Activated CD8-positive, alpha-beta memory T cell treated with anti-CD3 and anti-CD28 coated beads, Interleukin-2, amount 50 U/mL, for 48 hours (primary cell): ENCODE measurements at regions not wholly inside any gene's neighbourhood (a gene's known extent, or its start where the extent isn't known, plus 50 kb on each side); places are given as distances from the start of the nearest gene placed in this dataset.
"Not testable (repeated sequence)": the region's sequence is repeated elsewhere in the genome, so short reads cannot be mapped to it uniquely, and the experiment has no call there.

Experiments used
- DNase-seq: peaks from one replicate; pipeline ENCODE4 v3.0.0-alpha.2; 2020

DNA sequence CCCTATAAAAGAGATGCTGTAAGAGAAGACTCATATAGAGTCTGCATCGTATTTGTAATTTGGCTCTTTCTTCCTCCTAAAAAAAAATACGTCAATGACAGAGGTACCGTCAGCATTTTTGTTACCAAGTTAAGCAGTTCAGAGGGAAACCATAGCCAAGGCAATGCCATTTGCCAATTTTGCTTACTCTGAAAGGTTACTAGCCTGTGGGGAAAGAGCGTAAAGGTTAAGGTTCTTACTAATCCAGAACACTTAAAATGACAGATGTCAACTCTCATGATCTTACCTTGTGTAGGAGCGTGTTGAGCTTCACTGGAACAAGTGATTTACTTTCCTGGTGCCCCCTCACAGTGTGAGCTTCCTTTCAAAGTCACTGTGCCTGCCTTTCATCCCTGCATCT lies 119.4 kb upstream of the SPATA31A3 start:
- not testable (repeated sequence) for DNase-seq

DNA sequence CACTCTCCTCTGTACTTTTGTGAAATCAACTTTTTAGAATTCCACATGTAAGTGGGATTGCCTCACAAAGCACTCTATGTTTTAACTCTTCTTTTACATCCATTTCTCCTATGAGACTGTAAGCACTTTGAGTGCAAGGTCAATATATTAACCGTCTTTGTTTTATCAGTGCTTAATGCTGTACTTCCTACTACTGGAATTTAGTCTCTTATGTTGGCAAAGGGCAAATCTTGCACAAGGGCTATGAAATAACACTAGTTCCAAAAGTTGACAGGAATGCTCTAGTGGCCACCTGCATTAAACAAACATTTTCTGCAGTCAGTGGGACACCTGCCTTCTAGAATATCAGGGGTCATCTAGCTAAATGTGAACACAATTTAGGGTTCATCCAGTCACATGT lies 117.5 kb upstream of the SPATA31A3 start:
- not testable (repeated sequence) for DNase-seq

DNA sequence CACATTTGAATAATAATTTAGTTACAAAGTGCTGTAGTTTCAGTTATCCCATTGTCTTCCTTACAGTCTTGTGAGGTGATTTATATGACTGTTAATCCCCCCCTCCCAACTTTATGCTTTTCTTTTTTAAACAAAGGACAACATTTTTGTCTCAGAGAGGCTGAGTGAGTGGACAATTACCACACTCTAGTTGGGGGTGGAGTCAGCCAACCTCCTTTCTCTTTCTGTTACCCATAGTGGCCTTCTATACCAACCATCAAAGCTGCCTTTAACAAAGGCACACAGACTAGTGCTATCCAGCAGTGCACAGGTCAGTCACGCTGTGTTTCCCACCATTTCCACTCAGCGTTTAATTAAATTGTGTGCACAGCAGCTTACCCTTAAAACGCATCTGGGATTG lies 114.3 kb upstream of the SPATA31A3 start:
- DNase-seq, result not testable (repeated sequence)

DNA sequence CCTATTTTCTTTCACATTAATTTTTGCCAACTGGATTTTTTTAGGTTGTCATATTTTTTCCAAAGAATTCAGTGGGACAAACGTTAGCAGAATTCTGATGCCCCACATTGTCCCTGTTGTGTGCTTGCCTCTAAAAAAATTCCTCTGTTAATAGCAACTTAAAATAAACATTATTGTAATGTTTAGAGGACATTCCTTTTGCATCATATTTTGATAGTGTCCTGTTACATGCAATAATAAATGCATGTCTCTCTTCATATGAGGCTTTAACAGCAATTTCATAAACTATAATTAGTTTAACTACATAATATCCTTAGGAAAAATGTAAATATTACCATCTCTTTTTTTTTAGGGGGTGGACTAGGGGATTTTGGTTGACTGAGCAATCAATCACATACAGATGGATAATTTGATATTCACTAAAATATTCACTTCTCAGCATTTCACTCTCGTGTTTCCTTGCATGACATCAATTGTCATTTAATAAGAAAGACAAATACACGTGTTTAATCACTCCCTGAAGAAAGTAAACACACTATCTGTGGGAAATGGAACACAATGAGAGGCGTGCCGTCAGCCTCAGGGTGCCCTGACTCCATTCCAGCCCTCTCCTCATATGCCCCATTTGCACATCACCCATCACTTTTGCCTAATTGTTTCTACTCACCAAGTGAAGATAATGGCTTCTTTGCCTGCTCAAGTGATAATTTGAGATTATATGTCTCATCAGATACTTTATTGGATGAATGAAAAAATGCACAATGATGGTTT lies 110.3 kb upstream of the SPATA31A3 start:
- DNase-seq, result not testable (repeated sequence)

DNA sequence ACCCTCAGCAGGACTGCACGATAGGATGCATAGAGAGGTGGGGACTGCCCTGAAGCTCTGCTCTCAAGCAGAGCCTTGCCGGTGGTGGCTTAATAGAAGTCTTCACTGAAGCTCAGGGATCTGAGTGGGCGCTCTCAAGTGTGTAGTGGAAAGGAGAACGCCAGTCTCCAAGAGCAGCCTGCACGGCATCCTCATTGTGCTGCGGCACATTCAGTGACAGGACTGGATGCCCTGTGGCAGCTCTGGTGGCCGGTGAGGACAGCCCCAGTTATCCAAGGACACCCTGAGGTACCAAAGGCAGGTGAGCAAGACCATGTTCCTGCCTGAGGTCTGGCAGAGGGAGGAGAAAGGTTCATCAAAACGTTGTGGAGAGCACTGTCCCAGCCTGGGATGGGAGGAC lies 98.8 kb upstream of the SPATA31A3 start:
- DNase-seq, result not testable (repeated sequence)

DNA sequence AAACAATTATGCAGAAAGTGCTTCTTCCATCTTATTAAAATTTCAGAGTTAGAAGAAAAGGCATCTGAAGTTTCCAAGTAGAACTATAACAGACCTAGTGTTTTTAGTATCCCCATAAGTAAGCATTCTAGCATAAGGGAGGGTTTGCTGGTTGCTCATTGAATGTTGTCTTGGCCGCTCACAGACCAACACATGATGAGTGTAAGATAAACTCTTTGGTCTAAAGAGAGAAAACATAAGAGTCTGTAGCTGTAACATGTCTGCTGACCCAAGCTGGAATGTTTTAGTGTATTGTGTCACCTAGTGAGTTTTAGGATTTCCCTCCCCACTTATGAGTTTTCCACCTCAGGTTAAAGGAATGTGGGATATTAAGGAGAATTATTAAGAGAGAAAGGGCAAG lies 94.5 kb upstream of the SPATA31A3 start:
- not testable (repeated sequence) for DNase-seq

DNA sequence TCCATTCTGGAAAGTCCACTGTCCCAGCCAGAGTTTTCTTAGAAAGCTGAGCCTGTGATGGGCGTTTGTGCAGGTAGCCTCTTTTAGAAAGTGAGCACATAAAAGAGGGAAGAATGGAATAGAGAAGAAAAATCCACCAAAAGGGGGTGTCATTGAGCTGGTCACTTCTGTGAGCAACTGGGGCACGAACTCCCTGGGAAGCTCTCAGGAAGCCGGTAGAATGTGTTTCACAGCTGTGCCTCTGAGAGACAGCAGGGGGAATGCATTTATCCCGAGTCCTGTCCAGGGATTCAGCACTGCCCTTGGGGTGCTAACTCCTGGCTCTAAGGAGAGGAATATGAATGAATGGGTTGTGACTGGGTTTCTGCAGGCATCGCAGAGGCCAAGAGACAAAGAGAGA lies 73.8 kb upstream of the SPATA31A3 start:
- not testable (repeated sequence) for DNase-seq

DNA sequence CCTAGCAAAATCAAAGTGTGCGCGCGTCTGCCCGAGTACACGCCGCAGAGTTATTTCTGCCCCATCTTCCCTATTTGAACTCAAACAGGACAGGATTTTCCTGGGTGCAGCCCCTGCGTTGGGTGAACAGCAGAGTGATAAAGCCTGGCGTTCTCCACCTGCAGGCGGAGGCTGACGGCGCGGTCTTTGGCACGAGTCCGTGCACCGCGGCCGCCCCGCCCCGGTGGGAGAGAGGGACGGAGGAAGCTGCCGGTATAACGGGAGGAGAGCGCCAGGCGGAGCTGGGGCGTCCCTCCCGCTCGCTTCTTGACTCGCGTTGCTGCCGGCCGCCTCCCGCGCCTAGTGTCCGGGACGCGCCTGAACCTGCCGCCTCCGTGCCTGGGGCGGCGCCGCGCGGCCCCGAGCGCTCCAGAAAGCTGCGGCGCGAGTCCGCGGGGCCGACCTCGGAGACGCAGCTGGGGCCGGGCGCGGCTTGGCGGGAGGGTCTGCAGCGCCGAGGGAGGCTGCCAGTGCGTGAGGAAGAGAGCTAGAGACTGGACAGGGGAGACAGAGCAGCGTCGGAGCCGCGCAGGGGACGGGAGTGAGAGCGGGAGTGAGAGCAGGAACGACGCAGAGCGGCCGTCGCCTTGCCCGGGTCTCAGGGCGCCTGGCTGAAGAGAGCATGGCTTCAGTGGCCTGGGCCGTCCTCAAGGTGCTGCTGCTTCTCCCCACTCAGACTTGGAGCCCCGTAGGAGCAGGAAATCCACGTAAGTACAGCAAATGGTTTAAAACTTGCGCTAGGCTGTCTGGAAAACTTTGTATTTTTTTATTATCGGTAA lies 66.8 kb upstream of the SPATA31A3 start:
- peak; percentile 51 for DNase-seq
